ENCODE measurements at regions not wholly inside any gene's neighbourhood (a gene's known extent, or its start where the extent isn't known, plus 50 kb on each side); places are given as distances from the start of the nearest gene placed in this dataset.
"Not testable (repeated sequence)": the region's sequence is repeated elsewhere in the genome, so short reads cannot be mapped to it uniquely, and the experiment has no call there.

- H3K36me3 ChIP-seq (ENCODE audit: control insufficient read depth in 2 of 2, extremely low read depth in 1 of 2, insufficient read depth in 1 of 2, low read length in 1 of 2): no peaks in the 10 kb centered on the region
- no peaks in the 10 kb centered on the region for H3K36me3 Mint-ChIP-seq
- DNase-seq: no peak
- ChIA-PET CTCF (no interaction called here), POLR2A (no interaction called here)
- H3K9me3 Mint-ChIP-seq: peaks cover 3 to 16% (median 9%) of the 10 kb centered on the region in 3 donors
- no peaks in the 10 kb centered on the region for H3K9me3 ChIP-seq
- no peak for ATAC-seq (replicated peaks in 1 of 4)
- H3K27ac Mint-ChIP-seq: no peak overlapping the region
- no peak overlapping the region for H3K4me3 Mint-ChIP-seq
- no peak overlapping the region for H3K4me3 ChIP-seq (ENCODE audit: control insufficient read depth in 1 of 2, extremely low read depth in 1 of 2, low read length in 1 of 2)
- H3K27me3 Mint-ChIP-seq: no peaks in the 10 kb centered on the region
- no peaks in the 10 kb centered on the region for H3K4me1 ChIP-seq (ENCODE audit: control insufficient read depth in 1 of 2, extremely low read depth in 1 of 2, insufficient read depth in 2 of 2, low read length in 2 of 2)
- H3K27me3 ChIP-seq (replicated peaks in 1 of 2; ENCODE audit: control insufficient read depth in 2 of 2, extremely low read depth in 1 of 2, insufficient read depth in 2 of 2, low read length in 1 of 2): no peaks in the 10 kb centered on the region
- no peaks in the 10 kb centered on the region for H3K4me1 Mint-ChIP-seq
- H3K27ac ChIP-seq (ENCODE audit: low read length): no peak overlapping the region
Measured at GRCh38 chr18:42510540-42510939, 555.5 kb downstream of the PIK3C3 start.

GRCh38 chr18:42513441-42513840 lies 558.4 kb downstream of the PIK3C3 start:
- ChIA-PET POLR2A (interaction anchor here in 1 of 2 donors (0.6 kb wide), 1 partner anchor 47 kb away, joined by 4 read pairs; no protein-coding TSS in a partner anchor), CTCF (no interaction called here)
- H3K36me3 Mint-ChIP-seq: no peaks in the 10 kb centered on the region
- H3K4me3 Mint-ChIP-seq: no peak overlapping the region
- no peaks in the 10 kb centered on the region for H3K4me1 Mint-ChIP-seq
- Histone ChIP-seq H3K27ac (ENCODE audit: low read length) (no peak overlapping the region), H3K4me3 (ENCODE audit: control insufficient read depth in 1 of 2, extremely low read depth in 1 of 2, low read length in 1 of 2) (no peak overlapping the region), H3K9me3 (no peaks in the 10 kb centered on the region), H3K4me1 (ENCODE audit: control insufficient read depth in 1 of 2, extremely low read depth in 1 of 2, insufficient read depth in 2 of 2, low read length in 2 of 2) (no peaks in the 10 kb centered on the region), H3K36me3 (ENCODE audit: control insufficient read depth in 2 of 2, extremely low read depth in 1 of 2, insufficient read depth in 1 of 2, low read length in 1 of 2) (no peaks in the 10 kb centered on the region), H3K27me3 (replicated peaks in 1 of 2; ENCODE audit: control insufficient read depth in 2 of 2, extremely low read depth in 1 of 2, insufficient read depth in 2 of 2, low read length in 1 of 2) (no peaks in the 10 kb centered on the region)
- H3K27me3 Mint-ChIP-seq: no peaks in the 10 kb centered on the region
- H3K9me3 Mint-ChIP-seq: peaks cover 3 to 12% (median 3%) of the 10 kb centered on the region in 3 donors
- WGBS (ENCODE audit: insufficient coverage): no CpG with 5 or more reads among the region's 1 CpG
- no peak overlapping the region for H3K27ac Mint-ChIP-seq
- ATAC-seq (replicated peaks in 1 of 4): no peak
- DNase-seq: no peak

GRCh38 chr18:42514512-42514911 lies 559.5 kb downstream of the PIK3C3 start:
- Histone ChIP-seq H3K36me3 (ENCODE audit: control insufficient read depth in 2 of 2, extremely low read depth in 1 of 2, insufficient read depth in 1 of 2, low read length in 1 of 2) (no peaks in the 10 kb centered on the region), H3K27me3 (replicated peaks in 1 of 2; ENCODE audit: control insufficient read depth in 2 of 2, extremely low read depth in 1 of 2, insufficient read depth in 2 of 2, low read length in 1 of 2) (no peaks in the 10 kb centered on the region), H3K27ac (ENCODE audit: low read length) (no peak overlapping the region), H3K9me3 (no peaks in the 10 kb centered on the region), H3K4me3 (ENCODE audit: control insufficient read depth in 1 of 2, extremely low read depth in 1 of 2, low read length in 1 of 2) (no peak overlapping the region), H3K4me1 (ENCODE audit: control insufficient read depth in 1 of 2, extremely low read depth in 1 of 2, insufficient read depth in 2 of 2, low read length in 2 of 2) (no peaks in the 10 kb centered on the region)
- Mint-ChIP-seq H3K9me3 (peaks cover 3 to 15% (median 8%) of the 10 kb centered on the region in 3 donors), H3K27ac (no peak overlapping the region), H3K27me3 (no peaks in the 10 kb centered on the region), H3K4me1 (no peaks in the 10 kb centered on the region), H3K36me3 (no peaks in the 10 kb centered on the region), H3K4me3 (no peak overlapping the region)
- CTCF ChIA-PET: no interaction called here
- POLR2A ChIA-PET: no interaction called here
- ATAC-seq (replicated peaks in 1 of 4): no peak
- DNase-seq: no peak
- WGBS (ENCODE audit: insufficient coverage): 100% methylated on average over 1 of the region's 3 CpGs

GRCh38 chr18:42517896-42518295 lies 562.9 kb downstream of the PIK3C3 start:
- Histone ChIP-seq H3K36me3 (ENCODE audit: control insufficient read depth in 2 of 2, extremely low read depth in 1 of 2, insufficient read depth in 1 of 2, low read length in 1 of 2) (no peaks in the 10 kb centered on the region), H3K9me3 (no peaks in the 10 kb centered on the region), H3K27me3 (replicated peaks in 1 of 2; ENCODE audit: control insufficient read depth in 2 of 2, extremely low read depth in 1 of 2, insufficient read depth in 2 of 2, low read length in 1 of 2) (no peaks in the 10 kb centered on the region), H3K4me3 (ENCODE audit: control insufficient read depth in 1 of 2, extremely low read depth in 1 of 2, low read length in 1 of 2) (no peak overlapping the region), H3K27ac (ENCODE audit: low read length) (no peak overlapping the region), H3K4me1 (ENCODE audit: control insufficient read depth in 1 of 2, extremely low read depth in 1 of 2, insufficient read depth in 2 of 2, low read length in 2 of 2) (no peaks in the 10 kb centered on the region)
- Mint-ChIP-seq H3K36me3 (no peaks in the 10 kb centered on the region), H3K9me3 (peaks cover 9 to 11% (median 9%) of the 10 kb centered on the region in 3 donors), H3K4me1 (no peaks in the 10 kb centered on the region), H3K27ac (no peak overlapping the region), H3K4me3 (no peak overlapping the region), H3K27me3 (no peaks in the 10 kb centered on the region)
- ChIA-PET POLR2A (no interaction called here), CTCF (no interaction called here)
- no peak for ATAC-seq (replicated peaks in 1 of 4)
- no peak for DNase-seq

GRCh38 chr18:42518331-42518730 lies 563.3 kb downstream of the PIK3C3 start:
- DNase-seq; H3K27ac ChIP-seq (ENCODE audit: low read length); H3K27ac Mint-ChIP-seq; H3K27me3 ChIP-seq (replicated peaks in 1 of 2; ENCODE audit: control insufficient read depth in 2 of 2, extremely low read depth in 1 of 2, insufficient read depth in 2 of 2, low read length in 1 of 2); H3K9me3 ChIP-seq; H3K36me3 Mint-ChIP-seq; POLR2A ChIA-PET; H3K4me3 ChIP-seq (ENCODE audit: control insufficient read depth in 1 of 2, extremely low read depth in 1 of 2, low read length in 1 of 2); H3K4me3 Mint-ChIP-seq; ATAC-seq (replicated peaks in 1 of 4); CTCF ChIA-PET; H3K36me3 ChIP-seq (ENCODE audit: control insufficient read depth in 2 of 2, extremely low read depth in 1 of 2, insufficient read depth in 1 of 2, low read length in 1 of 2); H3K27me3 Mint-ChIP-seq; H3K4me1 ChIP-seq (ENCODE audit: control insufficient read depth in 1 of 2, extremely low read depth in 1 of 2, insufficient read depth in 2 of 2, low read length in 2 of 2); H3K4me1 Mint-ChIP-seq: not testable (repeated sequence)
- 75% methylated on average over 2 of the region's 2 CpGs for WGBS (ENCODE audit: insufficient coverage)
- peaks cover 9 to 11% (median 9%) of the 10 kb centered on the region in 3 donors for H3K9me3 Mint-ChIP-seq

- no CpG with 5 or more reads among the region's 2 CpGs for WGBS (ENCODE audit: insufficient coverage)
- H3K4me1 Mint-ChIP-seq: no peaks in the 10 kb centered on the region
- ChIA-PET CTCF (no interaction called here), POLR2A (no interaction called here)
- Histone ChIP-seq H3K9me3 (no peaks in the 10 kb centered on the region), H3K27me3 (replicated peaks in 1 of 2; ENCODE audit: control insufficient read depth in 2 of 2, extremely low read depth in 1 of 2, insufficient read depth in 2 of 2, low read length in 1 of 2) (no peaks in the 10 kb centered on the region), H3K36me3 (ENCODE audit: control insufficient read depth in 2 of 2, extremely low read depth in 1 of 2, insufficient read depth in 1 of 2, low read length in 1 of 2) (no peaks in the 10 kb centered on the region), H3K27ac (ENCODE audit: low read length) (no peak overlapping the region), H3K4me3 (ENCODE audit: control insufficient read depth in 1 of 2, extremely low read depth in 1 of 2, low read length in 1 of 2) (no peak overlapping the region), H3K4me1 (ENCODE audit: control insufficient read depth in 1 of 2, extremely low read depth in 1 of 2, insufficient read depth in 2 of 2, low read length in 2 of 2) (no peaks in the 10 kb centered on the region)
- H3K27me3 Mint-ChIP-seq: no peaks in the 10 kb centered on the region
- ATAC-seq (replicated peaks in 1 of 4) (no peak), DNase-seq (no peak)
- H3K9me3 Mint-ChIP-seq: peaks cover 9 to 11% (median 9%) of the 10 kb centered on the region in 3 donors
- H3K36me3 Mint-ChIP-seq: no peaks in the 10 kb centered on the region
- H3K4me3 Mint-ChIP-seq: no peak overlapping the region
- H3K27ac Mint-ChIP-seq: no peak overlapping the region
Measured at GRCh38 chr18:42520138-42520537, 565.1 kb downstream of the PIK3C3 start.

GRCh38 chr18:42525905-42526304 lies 570.9 kb downstream of the PIK3C3 start:
- Mint-ChIP-seq H3K9me3 (peaks cover 5 to 8% (median 5%) of the 10 kb centered on the region in 3 donors), H3K36me3 (no peaks in the 10 kb centered on the region), H3K4me3 (no peak overlapping the region), H3K27me3 (no peaks in the 10 kb centered on the region), H3K4me1 (no peaks in the 10 kb centered on the region), H3K27ac (no peak overlapping the region)
- POLR2A ChIA-PET: no interaction called here
- DNase-seq (no peak), ATAC-seq (replicated peaks in 1 of 4) (no peak)
- 75% methylated on average over 1 of the region's 2 CpGs for WGBS (ENCODE audit: insufficient coverage)
- Histone ChIP-seq H3K27me3 (replicated peaks in 1 of 2; ENCODE audit: control insufficient read depth in 2 of 2, extremely low read depth in 1 of 2, insufficient read depth in 2 of 2, low read length in 1 of 2) (no peaks in the 10 kb centered on the region), H3K36me3 (ENCODE audit: control insufficient read depth in 2 of 2, extremely low read depth in 1 of 2, insufficient read depth in 1 of 2, low read length in 1 of 2) (no peaks in the 10 kb centered on the region), H3K9me3 (no peaks in the 10 kb centered on the region), H3K4me3 (ENCODE audit: control insufficient read depth in 1 of 2, extremely low read depth in 1 of 2, low read length in 1 of 2) (no peak overlapping the region), H3K27ac (ENCODE audit: low read length) (no peak overlapping the region), H3K4me1 (ENCODE audit: control insufficient read depth in 1 of 2, extremely low read depth in 1 of 2, insufficient read depth in 2 of 2, low read length in 2 of 2) (no peaks in the 10 kb centered on the region)
- CTCF ChIA-PET: no interaction called here

Measured in T-cell (primary cell).